ENCODE measurements at regions not wholly inside any gene's neighbourhood (a gene's known extent, or its start where the extent isn't known, plus 50 kb on each side); places are given as distances from the start of the nearest gene placed in this dataset.
A peak's percentile ranks its signal among the peaks of the same experiment; 100 is the strongest.

DNA sequence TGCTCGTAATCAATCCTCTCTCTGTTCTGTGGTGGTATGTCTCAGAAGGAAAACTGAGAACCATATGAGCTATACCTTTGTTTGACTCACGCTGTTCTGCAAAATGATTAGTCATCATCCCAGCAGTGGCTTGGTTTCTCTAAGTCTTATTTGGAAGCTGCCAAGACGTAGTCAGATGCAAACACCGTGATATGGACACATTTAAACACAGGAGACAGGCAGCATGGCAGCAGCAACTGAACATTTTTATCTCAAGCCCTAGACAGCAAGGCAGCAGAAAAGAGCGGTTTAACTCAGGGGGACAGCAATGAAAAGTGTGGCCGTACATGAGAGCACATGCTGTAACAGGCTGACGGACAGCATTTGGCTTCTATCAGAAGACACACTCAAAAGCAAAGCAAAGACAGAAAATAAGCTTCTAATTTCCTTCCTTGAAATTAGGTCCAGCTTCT is 1295.1 kb downstream of the EPHA7 start:
- Histone ChIP-seq H3K4me1 (ENCODE audit: control insufficient read depth, insufficient read depth, low read length) (no peaks in the 10 kb centered on the region), H2AFZ (ENCODE audit: control insufficient read depth, low read depth, low read length) (no peak overlapping the region), H3K79me2 (ENCODE audit: control insufficient read depth, insufficient read depth, low read length) (no peaks in the 10 kb centered on the region), H3K9ac (ENCODE audit: control insufficient read depth, insufficient read depth, low read length) (no peak overlapping the region), H3K27ac (ENCODE audit: control insufficient read depth, insufficient read depth) (no peak overlapping the region), H3K4me2 (ENCODE audit: control insufficient read depth, insufficient read depth) (no peak overlapping the region), H3K9me3 (replicated peaks; ENCODE audit: control insufficient read depth, insufficient read depth, low read length) (no peaks in the 10 kb centered on the region), H3K4me3 (no peak overlapping the region), H3K36me3 (ENCODE audit: control insufficient read depth in 2 of 2, insufficient read depth in 2 of 2, low read length in 1 of 2) (no peaks in the 10 kb centered on the region), H4K20me1 (ENCODE audit: control insufficient read depth, insufficient read depth) (no peaks in the 10 kb centered on the region), H3K27me3 (replicated peaks in 1 of 2; ENCODE audit: control insufficient read depth in 2 of 2, insufficient read depth in 2 of 2, low read length in 1 of 2) (no peaks in the 10 kb centered on the region)
- BruUV-seq (replicated peaks) = no TSS peak
- TF ChIP-seq, protein P1, sequence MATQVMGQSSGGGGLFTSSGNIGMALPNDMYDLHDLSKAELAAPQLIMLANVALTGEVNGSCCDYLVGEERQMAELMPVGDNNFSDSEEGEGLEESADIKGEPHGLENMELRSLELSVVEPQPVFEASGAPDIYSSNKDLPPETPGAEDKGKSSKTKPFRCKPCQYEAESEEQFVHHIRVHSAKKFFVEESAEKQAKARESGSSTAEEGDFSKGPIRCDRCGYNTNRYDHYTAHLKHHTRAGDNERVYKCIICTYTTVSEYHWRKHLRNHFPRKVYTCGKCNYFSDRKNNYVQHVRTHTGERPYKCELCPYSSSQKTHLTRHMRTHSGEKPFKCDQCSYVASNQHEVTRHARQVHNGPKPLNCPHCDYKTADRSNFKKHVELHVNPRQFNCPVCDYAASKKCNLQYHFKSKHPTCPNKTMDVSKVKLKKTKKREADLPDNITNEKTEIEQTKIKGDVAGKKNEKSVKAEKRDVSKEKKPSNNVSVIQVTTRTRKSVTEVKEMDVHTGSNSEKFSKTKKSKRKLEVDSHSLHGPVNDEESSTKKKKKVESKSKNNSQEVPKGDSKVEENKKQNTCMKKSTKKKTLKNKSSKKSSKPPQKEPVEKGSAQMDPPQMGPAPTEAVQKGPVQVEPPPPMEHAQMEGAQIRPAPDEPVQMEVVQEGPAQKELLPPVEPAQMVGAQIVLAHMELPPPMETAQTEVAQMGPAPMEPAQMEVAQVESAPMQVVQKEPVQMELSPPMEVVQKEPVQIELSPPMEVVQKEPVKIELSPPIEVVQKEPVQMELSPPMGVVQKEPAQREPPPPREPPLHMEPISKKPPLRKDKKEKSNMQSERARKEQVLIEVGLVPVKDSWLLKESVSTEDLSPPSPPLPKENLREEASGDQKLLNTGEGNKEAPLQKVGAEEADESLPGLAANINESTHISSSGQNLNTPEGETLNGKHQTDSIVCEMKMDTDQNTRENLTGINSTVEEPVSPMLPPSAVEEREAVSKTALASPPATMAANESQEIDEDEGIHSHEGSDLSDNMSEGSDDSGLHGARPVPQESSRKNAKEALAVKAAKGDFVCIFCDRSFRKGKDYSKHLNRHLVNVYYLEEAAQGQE (IDR thresholded peaks at IDR 0.05; ENCODE audit: low read depth, low read length) = no peak
- no peak for TF ChIP-seq RUNX3 (IDR thresholded peaks at IDR 0.05; ENCODE audit: low read length)
- no peak for TF ChIP-seq MTA2 (IDR thresholded peaks at IDR 0.05; ENCODE audit: low read depth)
- TF ChIP-seq SP1 (IDR thresholded peaks at IDR 0.05; ENCODE audit: low read depth, low read length) = no peak
- TF ChIP-seq CHD2 (IDR thresholded peaks at IDR 0.05; ENCODE audit: borderline replicate concordance, low read depth, low read length) = no peak
- TF ChIP-seq, protein P2, sequence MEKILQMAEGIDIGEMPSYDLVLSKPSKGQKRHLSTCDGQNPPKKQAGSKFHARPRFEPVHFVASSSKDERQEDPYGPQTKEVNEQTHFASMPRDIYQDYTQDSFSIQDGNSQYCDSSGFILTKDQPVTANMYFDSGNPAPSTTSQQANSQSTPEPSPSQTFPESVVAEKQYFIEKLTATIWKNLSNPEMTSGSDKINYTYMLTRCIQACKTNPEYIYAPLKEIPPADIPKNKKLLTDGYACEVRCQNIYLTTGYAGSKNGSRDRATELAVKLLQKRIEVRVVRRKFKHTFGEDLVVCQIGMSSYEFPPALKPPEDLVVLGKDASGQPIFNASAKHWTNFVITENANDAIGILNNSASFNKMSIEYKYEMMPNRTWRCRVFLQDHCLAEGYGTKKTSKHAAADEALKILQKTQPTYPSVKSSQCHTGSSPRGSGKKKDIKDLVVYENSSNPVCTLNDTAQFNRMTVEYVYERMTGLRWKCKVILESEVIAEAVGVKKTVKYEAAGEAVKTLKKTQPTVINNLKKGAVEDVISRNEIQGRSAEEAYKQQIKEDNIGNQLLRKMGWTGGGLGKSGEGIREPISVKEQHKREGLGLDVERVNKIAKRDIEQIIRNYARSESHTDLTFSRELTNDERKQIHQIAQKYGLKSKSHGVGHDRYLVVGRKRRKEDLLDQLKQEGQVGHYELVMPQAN (conservative IDR thresholded peaks at IDR 0.05) = no peak
- TF ChIP-seq TCF3 (IDR thresholded peaks at IDR 0.05; ENCODE audit: borderline replicate concordance, insufficient read depth, low read depth, low read length) = no peak
- no peak for TF ChIP-seq KAT2A (conservative IDR thresholded peaks at IDR 0.05; ENCODE audit: control insufficient read depth, low read depth, low read length)
- TF ChIP-seq, protein P3, sequence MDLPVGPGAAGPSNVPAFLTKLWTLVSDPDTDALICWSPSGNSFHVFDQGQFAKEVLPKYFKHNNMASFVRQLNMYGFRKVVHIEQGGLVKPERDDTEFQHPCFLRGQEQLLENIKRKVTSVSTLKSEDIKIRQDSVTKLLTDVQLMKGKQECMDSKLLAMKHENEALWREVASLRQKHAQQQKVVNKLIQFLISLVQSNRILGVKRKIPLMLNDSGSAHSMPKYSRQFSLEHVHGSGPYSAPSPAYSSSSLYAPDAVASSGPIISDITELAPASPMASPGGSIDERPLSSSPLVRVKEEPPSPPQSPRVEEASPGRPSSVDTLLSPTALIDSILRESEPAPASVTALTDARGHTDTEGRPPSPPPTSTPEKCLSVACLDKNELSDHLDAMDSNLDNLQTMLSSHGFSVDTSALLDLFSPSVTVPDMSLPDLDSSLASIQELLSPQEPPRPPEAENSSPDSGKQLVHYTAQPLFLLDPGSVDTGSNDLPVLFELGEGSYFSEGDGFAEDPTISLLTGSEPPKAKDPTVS (IDR thresholded peaks at IDR 0.05; ENCODE audit: low read depth, low read length) = no peak
- TF ChIP-seq CREM (IDR thresholded peaks at IDR 0.05; ENCODE audit: low read depth) = no peak
- TF ChIP-seq, protein P4, sequence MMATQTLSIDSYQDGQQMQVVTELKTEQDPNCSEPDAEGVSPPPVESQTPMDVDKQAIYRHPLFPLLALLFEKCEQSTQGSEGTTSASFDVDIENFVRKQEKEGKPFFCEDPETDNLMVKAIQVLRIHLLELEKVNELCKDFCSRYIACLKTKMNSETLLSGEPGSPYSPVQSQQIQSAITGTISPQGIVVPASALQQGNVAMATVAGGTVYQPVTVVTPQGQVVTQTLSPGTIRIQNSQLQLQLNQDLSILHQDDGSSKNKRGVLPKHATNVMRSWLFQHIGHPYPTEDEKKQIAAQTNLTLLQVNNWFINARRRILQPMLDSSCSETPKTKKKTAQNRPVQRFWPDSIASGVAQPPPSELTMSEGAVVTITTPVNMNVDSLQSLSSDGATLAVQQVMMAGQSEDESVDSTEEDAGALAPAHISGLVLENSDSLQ (IDR thresholded peaks at IDR 0.05) = no peak
- TF ChIP-seq KDM1A (IDR thresholded peaks at IDR 0.05; ENCODE audit: borderline replicate concordance) = no peak
- TF ChIP-seq GATAD2B (conservative IDR thresholded peaks at IDR 0.05; ENCODE audit: low read depth) = no peak
- no peak for TF ChIP-seq JUNB (IDR thresholded peaks at IDR 0.05)
- in situ Hi-C loops (cut with MboI) = no loop called here
- ATAC-seq (peak; percentile 76), DNase-seq (ENCODE audit: low read depth, low spot score) (no peak), FAIRE-seq (no peak)
- ChIA-PET POLR2A (interaction anchor here (0.5 to 0.6 kb wide), 2 partner anchors 153 to 476 kb away, joined by 3 to 8 read pairs; no protein-coding TSS in a partner anchor), RAD21 (ENCODE audit: unreplicated experiment) (interaction anchor here (0.7 to 1.8 kb wide), 9 partner anchors 8 to 1183 kb away, joined by 3 to 5 read pairs (median 3); no protein-coding TSS in a partner anchor), CTCF (interaction anchor here (0.8 to 2.1 kb wide), 7 partner anchors 10 to 1043 kb away, joined by 3 to 5 read pairs (median 4); no protein-coding TSS in a partner anchor), SMC1A (ENCODE audit: uncharacterized antibody, unreplicated experiment) (interaction anchor here (0.9 to 2.8 kb wide), 10 partner anchors 8 to 795 kb away, joined by 3 to 11 read pairs (median 3); no protein-coding TSS in a partner anchor)
- 11% methylated on average over 7 of the region's 7 CpGs for WGBS (ENCODE audit: insufficient coverage, insufficient replicate concordance, low lambda C conversion rate, missing lambda C conversion rate)
- intact Hi-C loops (cut with micrococcal nuclease; ENCODE audit: unreplicated experiment) = loop anchor here (5.0 to 10.0 kb wide), 2 partner anchors 511 to 792 kb away; no protein-coding TSS in a partner anchor

Measured in GM12878 (cell line).